Esophagus squamous epithelium (tissue), 5 donors: ENCODE measurements at regions not wholly inside any gene's neighbourhood (a gene's known extent, or its start where the extent isn't known, plus 50 kb on each side); places are given as distances from the start of the nearest gene placed in this dataset.

Source experiments
- DNase-seq: peaks from one replicate; lab custom pipeline; 2025; lab: John Stamatoyannopoulos, UW
- H3K27ac ChIP-seq, 4 donors: fragments of 200-600 bp; sonication (generic); one replicate each; pipeline ENCODE4 v1.5.1; 2016 to 2019; ENCODE audit warnings: mild to moderate bottlenecking in 1 of 4
- H3K27me3 ChIP-seq, 4 donors: fragments of 200-600 bp; sonication (generic); 1 replicate in 3 of 4; 2 replicates in 1 of 4; pipeline versions ENCODE4 v1.5.1 to v1.6.0; 2017 to 2021; ENCODE audit warnings: antibody characterized with exemption in 1 of 4
- H3K36me3 ChIP-seq, 3 donors: fragments of 200-600 bp; sonication (generic); one replicate each; pipeline ENCODE4 v1.5.1; 2016 to 2019
- H3K4me1 ChIP-seq, 3 donors: fragments of 200-600 bp; sonication (generic); one replicate each; pipeline ENCODE4 v1.5.1; 2017 to 2019
- H3K4me3 ChIP-seq, 4 donors: fragments of 200-600 bp; sonication (generic); 1 replicate in 3 of 4; 2 replicates in 1 of 4; pipeline ENCODE4 v1.5.1; 2016 to 2019; ENCODE audit warnings: mild to moderate bottlenecking in 2 of 4, moderate library complexity in 1 of 4
- H3K9me3 ChIP-seq, 3 donors: fragments of 200-600 bp; sonication (generic); one replicate each; pipeline ENCODE4 v1.5.1; 2016 to 2019
- POLR2A ChIP-seq, 4 donors: fragments of 450-650 bp; IDR thresholded peaks; one replicate each; pipeline ENCODE4 v1.6.1; 2017; ENCODE audit warnings: antibody characterized with exemption in 4 of 4, mild to moderate bottlenecking in 4 of 4, moderate library complexity in 3 of 4
- WGBS, 2 donors: methylation state at CpG; one replicate each; pipeline ENCODE4 v1.1.5; 2018; 5-methylcytosine and 5-hydroxymethylcytosine counted together
- intact Hi-C: fragments of 100-400 bp; cut with DNase I; formaldehyde crosslinking; loops from one replicate; pipeline ENCODE4 v1.15.0; 2022
- TF ChIP-seq, protein P1 (sequence below), 6 experiments: fragments of 450-650 bp in 4 of 6; fragments of 200-600 bp in 2 of 6; sonication (generic) in 2 of 6; IDR thresholded peaks; one replicate each; pipeline ENCODE4 v1.5.1; 2016 to 2019; ENCODE audit warnings: antibody characterized with exemption in 6 of 6, mild to moderate bottlenecking in 4 of 6, moderate library complexity in 4 of 6
- donor health status: DM: yes; HTN: yes; CAD: no.

DNA sequence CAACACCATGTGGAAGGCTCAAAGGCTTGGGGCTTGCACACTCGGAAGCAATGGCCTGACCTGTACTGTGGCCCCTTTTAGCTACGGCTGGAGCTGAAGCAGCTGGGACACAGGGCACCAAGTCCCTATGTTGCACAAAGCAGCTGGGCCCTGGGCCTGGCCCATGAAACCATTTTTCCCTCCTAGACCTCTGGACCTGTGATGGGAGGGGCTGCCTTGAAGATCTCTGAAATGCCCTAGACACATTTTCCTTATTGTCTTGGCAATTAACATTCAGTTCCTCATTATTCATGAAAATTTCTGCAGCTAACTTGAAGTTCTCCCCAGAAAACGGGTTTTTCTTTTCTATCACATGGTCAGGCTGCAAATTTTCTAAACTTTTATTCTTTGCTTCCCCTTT lies 85.6 kb upstream of the ALDH1A3 start:
- no peaks in the 10 kb centered on the region for H3K4me1 ChIP-seq
- H3K36me3 ChIP-seq = no peaks in the 10 kb centered on the region
- DNase-seq = no peak
- TF ChIP-seq, protein P1, sequence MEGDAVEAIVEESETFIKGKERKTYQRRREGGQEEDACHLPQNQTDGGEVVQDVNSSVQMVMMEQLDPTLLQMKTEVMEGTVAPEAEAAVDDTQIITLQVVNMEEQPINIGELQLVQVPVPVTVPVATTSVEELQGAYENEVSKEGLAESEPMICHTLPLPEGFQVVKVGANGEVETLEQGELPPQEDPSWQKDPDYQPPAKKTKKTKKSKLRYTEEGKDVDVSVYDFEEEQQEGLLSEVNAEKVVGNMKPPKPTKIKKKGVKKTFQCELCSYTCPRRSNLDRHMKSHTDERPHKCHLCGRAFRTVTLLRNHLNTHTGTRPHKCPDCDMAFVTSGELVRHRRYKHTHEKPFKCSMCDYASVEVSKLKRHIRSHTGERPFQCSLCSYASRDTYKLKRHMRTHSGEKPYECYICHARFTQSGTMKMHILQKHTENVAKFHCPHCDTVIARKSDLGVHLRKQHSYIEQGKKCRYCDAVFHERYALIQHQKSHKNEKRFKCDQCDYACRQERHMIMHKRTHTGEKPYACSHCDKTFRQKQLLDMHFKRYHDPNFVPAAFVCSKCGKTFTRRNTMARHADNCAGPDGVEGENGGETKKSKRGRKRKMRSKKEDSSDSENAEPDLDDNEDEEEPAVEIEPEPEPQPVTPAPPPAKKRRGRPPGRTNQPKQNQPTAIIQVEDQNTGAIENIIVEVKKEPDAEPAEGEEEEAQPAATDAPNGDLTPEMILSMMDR (IDR thresholded peaks at IDR 0.05) = no peak
- no peak for TF ChIP-seq POLR2A (IDR thresholded peaks at IDR 0.05)
- WGBS, 2 donors = 59 to 66% methylated on average over 2 to 3 of the region's 3 CpGs
- intact Hi-C loops = no loop called here
- H3K27ac ChIP-seq = no peak overlapping the region
- no peak overlapping the region for H3K4me3 ChIP-seq
- H3K27me3 ChIP-seq = no peaks in the 10 kb centered on the region
- H3K9me3 ChIP-seq = no peaks in the 10 kb centered on the region

DNA sequence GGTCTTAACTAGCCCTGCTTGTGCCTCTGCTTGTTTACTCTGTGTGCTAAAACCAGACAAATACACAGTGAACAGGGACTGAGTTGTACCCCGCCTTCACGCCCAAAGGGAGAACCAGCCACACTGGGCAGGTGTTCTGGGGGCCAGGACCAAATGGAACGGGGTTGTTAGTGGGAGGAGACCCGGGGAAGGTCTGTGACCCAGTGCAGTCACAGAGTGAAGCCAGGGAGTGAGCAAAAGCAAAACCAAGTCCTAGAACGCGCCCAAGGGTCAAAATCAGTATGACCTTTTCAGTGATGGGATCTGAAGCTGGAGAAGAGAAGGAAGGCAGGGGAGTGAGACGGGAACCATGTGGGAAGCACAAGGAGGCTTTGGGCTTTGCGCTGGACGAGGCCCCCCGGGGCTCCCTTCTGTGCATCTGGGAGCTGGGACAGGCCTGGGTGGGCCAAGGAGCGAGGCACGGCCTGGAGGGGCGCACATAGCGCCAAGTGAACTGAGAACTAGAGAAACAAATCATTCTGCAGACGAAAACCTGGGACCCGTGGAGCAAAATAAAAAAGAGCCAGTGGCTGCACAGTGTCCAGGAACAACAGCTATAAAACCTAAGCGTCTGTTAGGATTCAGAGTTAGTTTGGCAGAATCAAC lies 78.3 kb upstream of the ALDH1A3 start:
- 84 to 91% methylated on average over 15 to 17 of the region's 17 CpGs for WGBS, 2 donors

DNA sequence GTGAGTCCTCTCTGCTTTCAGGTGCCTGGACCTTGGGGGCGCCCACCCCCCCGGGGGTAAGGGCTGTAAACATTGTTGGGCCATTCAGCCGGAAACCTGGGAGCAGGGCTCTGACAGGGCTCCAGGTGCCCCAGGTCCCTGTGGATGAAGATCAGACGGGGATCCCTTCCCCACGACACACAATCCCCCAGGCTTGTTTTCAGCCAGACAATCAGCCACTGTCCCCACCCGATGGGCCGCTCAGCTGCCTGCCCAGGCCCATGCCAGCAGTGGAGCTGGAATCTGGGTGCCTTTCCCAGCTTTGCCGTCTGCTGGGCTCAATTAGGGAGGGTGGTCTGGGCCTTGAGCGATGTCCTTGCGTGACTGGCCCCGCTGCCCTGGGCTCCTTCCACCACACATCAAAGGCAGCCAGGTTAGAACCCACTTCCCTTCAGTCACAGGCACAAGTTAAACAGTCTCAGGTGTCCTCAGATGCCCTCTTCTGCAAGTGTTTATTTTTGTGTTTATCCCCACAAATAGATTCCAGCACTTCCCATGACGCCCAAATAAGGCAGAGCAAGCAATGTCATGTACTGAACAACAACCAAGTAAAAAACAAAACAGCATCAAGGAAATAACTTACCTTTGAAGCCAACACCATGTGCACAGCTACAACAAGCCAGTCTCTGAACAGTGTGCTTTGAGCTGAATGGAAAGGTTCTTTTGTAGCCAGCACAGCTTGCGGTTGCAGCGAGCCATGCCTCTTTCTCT lies 77.0 kb upstream of the ALDH1A3 start:
- Histone ChIP-seq H3K4me3 (no peak overlapping the region), H3K4me1 (no peaks in the 10 kb centered on the region), H3K36me3 (no peaks in the 10 kb centered on the region), H3K27me3 (no peaks in the 10 kb centered on the region), H3K9me3 (peaks cover 0 to 4% (median 0%) of the 10 kb centered on the region in 3 donors), H3K27ac (no peak overlapping the region)
- no peak for TF ChIP-seq POLR2A (IDR thresholded peaks at IDR 0.05)
- TF ChIP-seq, protein P1 (IDR thresholded peaks at IDR 0.05) = no peak
- 83 to 85% methylated on average over 5 to 9 of the region's 14 CpGs for WGBS, 2 donors
- DNase-seq = no peak
- intact Hi-C loops = no loop called here

More for the DNA sequence above, 78.3 kb upstream of the ALDH1A3 start:
- no peaks in the 10 kb centered on the region for H3K4me1 ChIP-seq
- H3K27me3 ChIP-seq = no peaks in the 10 kb centered on the region
- H3K9me3 ChIP-seq = no peaks in the 10 kb centered on the region
- intact Hi-C loops = no loop called here
- no peak overlapping the region for H3K27ac ChIP-seq
- no peak for DNase-seq
- no peak for TF ChIP-seq POLR2A (IDR thresholded peaks at IDR 0.05)
- TF ChIP-seq, protein P1 (IDR thresholded peaks at IDR 0.05) = no peak
- H3K4me3 ChIP-seq = no peak overlapping the region
- no peaks in the 10 kb centered on the region for H3K36me3 ChIP-seq

DNA sequence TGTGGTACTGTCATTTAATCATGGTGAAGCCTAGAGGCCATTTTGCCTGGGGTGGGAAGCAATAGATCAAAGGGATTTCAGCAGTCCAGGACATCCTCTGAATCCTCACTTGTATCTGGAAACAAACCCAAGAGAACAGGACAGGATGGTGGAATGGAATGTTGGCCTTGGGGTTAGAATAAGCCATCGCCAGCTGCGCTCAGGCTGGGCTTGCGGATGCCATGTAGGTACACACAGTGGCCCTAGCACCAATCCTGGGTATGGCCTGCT lies 76.5 kb upstream of the ALDH1A3 start:
- intact Hi-C loops = no loop called here
- H3K4me1 ChIP-seq = no peaks in the 10 kb centered on the region
- peaks cover 0 to 9% (median 0%) of the 10 kb centered on the region in 3 donors for H3K9me3 ChIP-seq
- DNase-seq = no peak
- WGBS, 2 donors = 92 to 93% methylated on average over 2 to 3 of the region's 3 CpGs
- no peaks in the 10 kb centered on the region for H3K27me3 ChIP-seq
- H3K36me3 ChIP-seq = no peaks in the 10 kb centered on the region
- no peak for TF ChIP-seq POLR2A (IDR thresholded peaks at IDR 0.05)
- TF ChIP-seq, protein P1 (IDR thresholded peaks at IDR 0.05) = no peak
- no peak overlapping the region for H3K4me3 ChIP-seq
- no peak overlapping the region for H3K27ac ChIP-seq

DNA sequence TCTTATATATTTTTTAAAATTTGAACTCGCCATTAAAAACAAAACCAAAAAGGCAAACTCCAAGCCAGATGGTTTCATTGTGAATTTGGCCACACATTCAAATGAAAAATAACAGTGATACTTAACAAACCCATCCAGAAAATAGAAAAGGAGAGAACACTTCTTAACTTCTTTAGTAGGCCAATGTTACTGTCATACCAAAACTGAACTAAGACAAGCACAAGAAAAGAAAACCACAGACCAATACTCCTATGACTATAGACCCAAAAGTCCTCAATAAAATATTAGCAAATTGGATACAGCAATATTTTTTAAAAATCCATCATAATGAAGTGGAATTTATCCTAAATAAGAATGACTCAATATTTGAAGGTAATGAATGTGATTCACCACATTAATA lies 73.5 kb upstream of the ALDH1A3 start:
- intact Hi-C loops = no loop called here
- no peak for DNase-seq
- no peaks in the 10 kb centered on the region for H3K27me3 ChIP-seq
- no peaks in the 10 kb centered on the region for H3K4me1 ChIP-seq
- H3K36me3 ChIP-seq = no peaks in the 10 kb centered on the region
- H3K9me3 ChIP-seq = peaks cover 0 to 10% (median 0%) of the 10 kb centered on the region in 3 donors
- H3K4me3 ChIP-seq = no peak overlapping the region
- H3K27ac ChIP-seq = no peak overlapping the region
- WGBS, 2 donors = 86% methylated on average over 1 of the region's 1 CpG
- TF ChIP-seq POLR2A (IDR thresholded peaks at IDR 0.05) = no peak
- TF ChIP-seq, protein P1 (IDR thresholded peaks at IDR 0.05) = no peak
